Adipocyte (in vitro differentiated cells): ENCODE measurements at regions not wholly inside any gene's neighbourhood (a gene's known extent, or its start where the extent isn't known, plus 50 kb on each side); places are given as distances from the start of the nearest gene placed in this dataset.

Source experiments
- DNase-seq: peaks from one replicate; pipeline ENCODE4 v3.0.0-alpha.2; 2015; ENCODE audit warnings: low read depth
- H3K27me3 ChIP-seq: replicated peaks from 2 replicates; pipeline ENCODE4 v1.7.0; 2013; ENCODE audit warnings: mild to moderate bottlenecking, low read length, moderate library complexity; ENCODE audit not compliant: control insufficient read depth, insufficient read depth
- H3K36me3 ChIP-seq: 2 replicates; pipeline ENCODE4 v1.7.0; 2013; ENCODE audit warnings: low read length, mild to moderate bottlenecking, moderate library complexity; ENCODE audit not compliant: control insufficient read depth, insufficient read depth, severe bottlenecking
- H3K4me1 ChIP-seq: 2 replicates; pipeline ENCODE4 v1.7.0; 2013; ENCODE audit warnings: mild to moderate bottlenecking, low read length, moderate library complexity; ENCODE audit not compliant: control insufficient read depth, insufficient read depth
- H3K4me3 ChIP-seq: 2 replicates; pipeline ENCODE4 v1.7.0; 2013; ENCODE audit warnings: mild to moderate bottlenecking, low read length, moderate library complexity
- H3K9ac ChIP-seq: 2 replicates; pipeline ENCODE4 v1.7.0; 2013; ENCODE audit warnings: mild to moderate bottlenecking, low read length, moderate library complexity
- H3K9me3 ChIP-seq: 2 replicates; pipeline ENCODE4 v1.7.0; 2013; ENCODE audit warnings: mild to moderate bottlenecking, low read length, moderate library complexity; ENCODE audit not compliant: control insufficient read depth

DNA sequence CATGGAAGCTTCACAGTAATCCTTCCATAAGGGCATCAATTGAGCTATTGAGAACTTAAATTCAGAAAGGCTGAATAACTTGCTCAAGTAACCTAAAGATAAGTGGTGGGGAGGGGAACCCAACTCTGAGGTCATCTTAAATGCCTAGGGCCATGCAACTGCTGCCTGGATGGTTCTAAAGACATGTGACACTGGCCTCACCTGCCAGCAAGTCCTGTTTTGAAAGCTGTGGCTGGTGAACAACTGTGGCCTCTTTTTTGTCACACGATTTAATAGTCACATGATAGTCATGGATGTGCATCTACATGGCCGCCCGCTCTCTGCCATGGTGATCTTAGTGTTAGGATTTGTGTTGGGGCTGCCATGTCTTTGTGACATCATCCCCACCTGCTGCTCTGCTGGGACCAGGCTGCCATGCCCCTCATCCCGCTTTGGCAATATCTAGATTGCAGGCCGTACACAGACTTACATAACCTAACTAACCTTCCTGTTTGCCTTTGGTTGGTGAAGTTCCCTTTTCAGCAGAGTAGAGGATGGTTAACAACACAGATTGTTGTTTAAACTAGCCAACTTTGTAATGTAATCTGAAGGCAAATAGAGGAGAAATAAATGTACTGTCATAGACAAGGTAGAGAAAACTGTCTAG lies 177.9 kb upstream of the SH3BP4 start:
- H3K4me1 ChIP-seq = peaks cover 31% of the 10 kb centered on the region
- no peaks in the 10 kb centered on the region for H3K27me3 ChIP-seq
- H3K9me3 ChIP-seq = no peaks in the 10 kb centered on the region
- no peak overlapping the region for H3K9ac ChIP-seq
- no peaks in the 10 kb centered on the region for H3K36me3 ChIP-seq
- DNase-seq = no peak
- no peak overlapping the region for H3K4me3 ChIP-seq

DNA sequence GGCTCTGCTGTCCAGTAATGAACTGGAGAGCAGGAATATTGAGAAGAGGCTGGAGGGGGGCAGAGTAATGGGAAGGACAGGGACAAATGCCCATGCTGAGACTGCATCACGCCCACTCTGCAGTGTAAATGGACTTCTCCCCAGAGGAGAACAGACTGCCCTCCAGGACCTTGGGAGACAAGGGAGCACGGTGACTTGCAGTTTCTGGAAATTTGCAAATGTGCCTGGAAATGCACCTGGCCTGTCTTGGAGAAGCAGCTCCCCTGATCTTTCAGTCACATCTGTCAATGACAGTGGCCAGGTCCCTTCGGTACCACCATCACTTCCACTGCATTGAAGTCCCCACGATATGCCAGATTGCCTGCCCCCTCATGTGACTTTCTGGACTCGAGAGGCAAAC lies 178.7 kb upstream of the SH3BP4 start:
- peaks cover 39% of the 10 kb centered on the region for H3K4me1 ChIP-seq
- H3K4me3 ChIP-seq = no peak overlapping the region
- no peak for DNase-seq
- H3K36me3 ChIP-seq = no peaks in the 10 kb centered on the region
- H3K27me3 ChIP-seq = no peaks in the 10 kb centered on the region
- H3K9me3 ChIP-seq = no peaks in the 10 kb centered on the region
- H3K9ac ChIP-seq = no peak overlapping the region

DNA sequence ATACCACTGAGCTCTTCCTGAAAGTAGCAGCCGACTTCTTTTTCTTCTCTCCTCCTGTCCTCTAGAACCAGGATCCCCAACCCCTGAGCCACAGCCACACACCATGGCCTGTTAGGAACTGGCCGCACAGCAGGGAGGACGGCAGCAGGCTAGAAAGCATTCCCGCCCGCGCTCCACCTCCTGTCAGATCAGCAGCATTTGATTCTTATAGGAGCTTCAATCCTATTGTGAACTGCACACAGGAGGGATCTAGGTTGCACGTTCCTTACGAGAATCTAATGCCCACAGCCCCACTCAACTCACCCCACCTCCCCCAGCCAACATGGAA lies 179.1 kb upstream of the SH3BP4 start:
- DNase-seq = no peak
- H3K4me3 ChIP-seq = no peak overlapping the region
- no peaks in the 10 kb centered on the region for H3K27me3 ChIP-seq

DNA sequence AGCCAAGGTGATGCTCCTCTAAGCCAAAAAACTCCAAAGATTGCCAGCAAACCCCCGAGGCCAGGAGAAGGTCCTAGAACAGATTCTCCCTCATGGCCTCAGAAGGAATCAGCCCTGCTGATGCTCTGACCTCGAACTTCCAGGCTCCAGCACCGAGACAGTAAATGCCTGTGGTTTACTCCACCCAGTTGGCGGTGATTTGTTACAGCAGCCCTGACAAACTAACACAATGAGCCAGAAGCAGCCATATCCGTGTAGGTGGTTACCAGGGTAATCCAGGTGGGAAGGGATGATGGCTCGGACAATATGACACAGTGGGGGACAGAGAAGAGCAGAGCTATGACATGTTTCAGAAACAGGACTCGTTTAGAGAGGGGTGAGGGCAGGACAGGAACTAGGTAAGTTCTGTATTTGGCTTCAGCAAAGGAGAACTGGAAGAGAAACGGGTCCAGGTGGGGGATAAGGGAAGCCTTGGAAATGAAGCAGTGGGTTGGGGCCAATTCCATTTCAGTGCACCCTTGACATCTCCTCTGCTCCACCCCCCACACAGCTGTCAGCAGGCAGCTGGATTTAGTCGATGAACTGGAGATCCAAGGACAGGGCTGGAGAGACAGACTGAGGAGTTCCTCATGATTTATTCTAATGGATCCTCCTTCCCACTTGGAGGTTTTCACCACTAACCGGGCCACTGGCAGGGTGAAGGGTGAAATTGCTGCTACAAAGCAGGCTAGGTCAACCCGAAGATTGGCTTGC lies 179.7 kb upstream of the SH3BP4 start:
- H3K9me3 ChIP-seq = no peaks in the 10 kb centered on the region
- no peaks in the 10 kb centered on the region for H3K27me3 ChIP-seq
- no peak overlapping the region for H3K4me3 ChIP-seq
- H3K9ac ChIP-seq = no peak overlapping the region
- no peak for DNase-seq
- no peaks in the 10 kb centered on the region for H3K36me3 ChIP-seq
- peaks cover 40% of the 10 kb centered on the region for H3K4me1 ChIP-seq

More for the DNA sequence above, 179.1 kb upstream of the SH3BP4 start:
- H3K4me1 ChIP-seq = peaks cover 40% of the 10 kb centered on the region
- no peaks in the 10 kb centered on the region for H3K9me3 ChIP-seq
- H3K9ac ChIP-seq = no peak overlapping the region
- H3K36me3 ChIP-seq = no peaks in the 10 kb centered on the region

DNA sequence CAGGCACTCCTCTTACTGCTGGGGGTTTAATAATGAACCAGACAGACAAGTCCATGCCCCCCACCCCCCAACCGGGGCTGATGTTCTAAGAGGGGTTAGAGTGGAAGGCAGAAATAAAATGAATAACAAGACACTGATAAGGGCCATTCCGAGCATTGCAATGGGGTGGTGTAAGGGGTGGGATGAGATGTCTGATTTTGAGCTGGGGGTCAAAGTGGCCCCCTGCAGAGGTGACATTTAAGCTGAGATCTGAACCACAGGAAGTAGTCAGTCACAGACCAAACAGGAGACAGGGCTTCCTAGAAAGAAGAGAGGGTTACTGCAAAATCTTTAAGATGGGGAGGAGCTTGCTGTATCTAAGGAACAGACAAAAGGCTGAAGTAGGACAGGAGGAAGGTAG lies 180.6 kb upstream of the SH3BP4 start:
- Histone ChIP-seq H3K36me3 (no peaks in the 10 kb centered on the region), H3K9me3 (no peaks in the 10 kb centered on the region), H3K4me1 (peaks cover 40% of the 10 kb centered on the region), H3K4me3 (no peak overlapping the region), H3K9ac (no peak overlapping the region), H3K27me3 (no peaks in the 10 kb centered on the region)
- DNase-seq = no peak

DNA sequence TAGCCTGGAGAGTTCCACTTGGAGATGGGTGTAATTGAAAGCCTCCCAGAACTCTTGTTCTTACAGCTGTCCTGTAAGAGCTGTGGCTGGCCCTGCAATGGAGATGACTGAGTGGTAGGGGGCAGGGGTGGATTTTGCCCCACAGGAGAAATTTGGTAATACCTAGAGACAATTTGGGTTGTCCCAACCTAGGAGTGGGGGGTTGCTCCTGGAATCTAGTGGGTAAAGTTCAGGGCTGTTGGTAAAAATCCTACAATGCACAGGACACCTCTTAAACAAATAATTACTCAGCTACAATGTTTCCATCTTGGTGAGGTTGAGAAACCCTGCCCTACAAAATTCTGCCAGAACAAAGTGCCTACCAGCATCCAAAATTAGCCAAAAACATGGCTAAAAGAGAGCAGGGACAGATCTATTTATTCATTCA lies 181.1 kb upstream of the SH3BP4 start:
- no peak for DNase-seq
- H3K27me3 ChIP-seq = no peaks in the 10 kb centered on the region
- no peaks in the 10 kb centered on the region for H3K36me3 ChIP-seq
- no peak overlapping the region for H3K4me3 ChIP-seq
- peaks cover 40% of the 10 kb centered on the region for H3K4me1 ChIP-seq
- H3K9ac ChIP-seq = no peak overlapping the region
- H3K9me3 ChIP-seq = no peaks in the 10 kb centered on the region

DNA sequence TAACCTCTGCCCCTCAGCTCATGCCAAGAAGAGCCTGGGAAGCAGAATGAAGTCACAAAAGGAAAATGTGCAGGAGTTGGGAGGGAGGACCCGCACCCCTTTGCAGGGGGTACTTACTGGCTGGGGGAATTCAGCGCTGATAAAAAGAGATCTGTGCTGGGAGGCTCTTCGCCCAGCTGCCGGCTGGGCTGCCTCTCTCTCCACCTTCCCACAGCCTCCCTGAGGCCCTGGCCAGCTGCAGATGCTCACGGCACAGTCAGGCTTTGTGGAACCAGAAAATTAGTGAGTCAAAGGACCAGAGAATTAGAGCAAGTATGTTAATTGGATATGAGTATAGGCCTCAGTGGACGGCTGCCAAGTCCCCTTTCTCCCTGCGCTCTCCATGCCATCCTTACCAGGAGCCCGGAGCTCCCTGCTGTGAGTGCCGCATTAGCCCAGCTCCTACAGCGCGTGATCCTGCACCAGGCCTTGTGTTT lies 181.7 kb upstream of the SH3BP4 start:
- H3K36me3 ChIP-seq = no peaks in the 10 kb centered on the region
- DNase-seq = peak; percentile 25
- H3K4me3 ChIP-seq = no peak overlapping the region
- H3K27me3 ChIP-seq = no peaks in the 10 kb centered on the region
- H3K4me1 ChIP-seq = peaks cover 40% of the 10 kb centered on the region
- no peaks in the 10 kb centered on the region for H3K9me3 ChIP-seq
- H3K9ac ChIP-seq = peak overlapping the region; percentile 15

DNA sequence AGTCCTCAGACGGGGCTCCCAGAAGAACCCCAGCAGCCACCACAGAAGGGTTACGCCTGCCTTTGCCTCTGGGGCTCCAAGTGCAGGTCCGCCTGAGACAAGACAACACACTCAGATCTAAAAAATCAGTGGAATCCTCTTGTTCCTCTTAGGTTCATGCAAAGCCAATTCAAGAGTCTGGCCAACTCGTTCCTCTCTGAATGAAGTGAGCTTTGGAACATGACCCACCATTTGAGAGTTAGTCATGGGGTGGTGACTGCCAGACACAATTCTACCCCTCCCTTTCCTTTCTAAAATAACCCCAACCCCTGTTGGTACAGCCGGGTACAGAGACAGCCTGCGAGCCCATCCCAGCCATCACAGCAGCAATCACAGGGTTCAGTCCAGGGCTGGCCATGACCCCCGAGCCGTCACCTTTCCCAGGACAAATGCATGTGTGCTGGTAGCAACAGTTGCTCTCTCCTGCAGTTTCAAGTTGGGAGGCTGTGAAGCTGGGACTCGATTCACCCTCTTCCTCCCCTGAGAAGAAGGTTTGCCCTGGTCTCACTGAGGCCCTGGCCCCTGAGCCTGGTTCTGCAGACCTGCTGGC lies 183.1 kb upstream of the SH3BP4 start:
- no peak for DNase-seq
- Histone ChIP-seq H3K27me3 (no peaks in the 10 kb centered on the region), H3K4me1 (peaks cover 42% of the 10 kb centered on the region), H3K36me3 (no peaks in the 10 kb centered on the region), H3K4me3 (no peak overlapping the region), H3K9me3 (no peaks in the 10 kb centered on the region), H3K9ac (no peak overlapping the region)

DNA sequence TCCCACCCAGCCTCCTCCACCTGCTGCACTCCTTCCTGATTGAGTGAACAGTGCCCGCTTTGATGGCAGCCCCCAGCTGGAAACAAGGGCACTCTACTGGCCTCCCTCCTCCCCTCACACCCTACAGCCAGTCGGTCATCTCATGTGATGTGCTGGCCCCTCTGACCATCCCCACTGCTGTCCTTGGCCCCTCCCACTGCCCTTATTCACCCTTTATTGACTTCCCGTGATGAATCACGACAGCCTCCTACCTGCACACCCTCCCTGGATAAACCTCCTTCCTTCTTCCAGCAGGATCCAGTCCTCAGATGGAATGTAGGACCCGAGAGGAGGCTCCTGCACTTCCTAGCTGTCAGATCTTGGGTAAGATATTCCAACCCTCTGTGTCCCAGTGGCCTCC lies 186.5 kb upstream of the SH3BP4 start:
- Histone ChIP-seq H3K4me1 (peaks cover 38% of the 10 kb centered on the region), H3K4me3 (no peak overlapping the region), H3K36me3 (no peaks in the 10 kb centered on the region), H3K9me3 (peaks cover 16% of the 10 kb centered on the region), H3K27me3 (no peaks in the 10 kb centered on the region), H3K9ac (no peak overlapping the region)
- no peak for DNase-seq

DNA sequence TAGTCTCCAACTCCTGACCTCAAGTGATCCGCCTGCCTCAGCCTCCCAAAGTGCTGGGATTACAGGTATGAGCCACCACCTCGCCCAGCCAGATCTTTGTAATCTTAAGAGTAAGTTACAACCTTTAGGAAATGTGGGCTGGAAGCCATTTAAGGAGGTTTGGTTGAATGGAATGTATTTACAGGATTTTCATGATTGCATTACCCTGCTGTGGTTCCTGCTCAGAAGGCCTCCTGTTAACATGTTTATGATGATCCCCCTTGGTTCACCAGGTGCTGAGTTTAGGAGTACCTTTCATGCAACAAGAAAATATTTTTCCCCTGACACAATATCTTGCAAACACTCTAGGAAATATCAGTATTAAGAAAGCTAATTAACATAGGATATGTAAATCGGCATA lies 187.4 kb upstream of the SH3BP4 start:
- peaks cover 28% of the 10 kb centered on the region for H3K4me1 ChIP-seq
- H3K36me3 ChIP-seq = no peaks in the 10 kb centered on the region
- no peak overlapping the region for H3K9ac ChIP-seq
- H3K4me3 ChIP-seq = no peak overlapping the region
- H3K27me3 ChIP-seq = no peaks in the 10 kb centered on the region
- no peak for DNase-seq
- peaks cover 23% of the 10 kb centered on the region for H3K9me3 ChIP-seq

DNA sequence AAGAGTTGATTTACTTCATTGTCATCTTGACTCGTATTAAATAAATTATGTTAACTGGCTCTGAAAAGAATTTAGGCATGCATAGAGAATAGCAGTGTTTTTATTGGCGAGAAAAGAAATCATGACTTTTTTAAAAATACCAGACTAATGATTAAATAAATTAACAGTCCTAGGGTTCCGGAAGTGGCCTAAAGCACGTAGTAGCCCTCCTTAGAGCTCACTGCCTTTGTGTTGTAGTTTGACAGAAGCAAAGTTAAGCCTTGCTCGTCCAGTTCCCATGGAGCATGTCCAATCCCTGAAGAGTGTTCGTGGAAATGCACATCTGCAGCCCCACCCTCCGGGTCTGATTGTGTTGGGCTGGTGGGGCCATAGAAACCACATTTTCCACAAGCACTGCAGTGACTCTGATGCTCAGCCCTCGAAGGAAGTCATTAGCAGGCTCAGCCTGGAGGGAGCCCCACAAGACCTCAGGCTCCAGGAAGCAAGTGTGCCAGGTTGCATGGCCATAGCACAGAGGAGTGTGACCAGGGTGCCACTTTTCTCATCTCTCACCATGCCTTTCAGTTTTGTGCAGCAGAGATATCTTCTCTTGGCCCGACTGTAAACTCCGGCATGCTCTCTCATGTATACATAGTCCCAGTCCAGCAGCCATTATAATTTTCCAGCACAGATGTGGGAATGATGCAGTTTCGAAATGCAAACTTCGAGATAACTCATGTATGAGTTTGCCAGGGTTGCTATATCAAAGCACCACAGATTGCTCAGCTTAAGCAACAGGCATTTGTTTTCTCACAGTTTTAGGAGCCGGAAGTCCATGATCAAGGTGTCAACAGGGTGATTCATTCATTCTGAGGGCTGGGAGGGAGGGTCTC lies 188.6 kb upstream of the SH3BP4 start:
- peak overlapping the region; percentile 33 for H3K4me3 ChIP-seq
- peaks cover 17% of the 10 kb centered on the region for H3K4me1 ChIP-seq
- peaks cover 23% of the 10 kb centered on the region for H3K9me3 ChIP-seq
- DNase-seq = no peak
- H3K9ac ChIP-seq = no peak overlapping the region
- no peaks in the 10 kb centered on the region for H3K36me3 ChIP-seq
- no peaks in the 10 kb centered on the region for H3K27me3 ChIP-seq
